ENCODE measurements at regions not wholly inside any gene's neighbourhood (a gene's known extent, or its start where the extent isn't known, plus 50 kb on each side); places are given as distances from the start of the nearest gene placed in this dataset.
"Not testable (repeated sequence)": the region's sequence is repeated elsewhere in the genome, so short reads cannot be mapped to it uniquely, and the experiment has no call there.

GRCh38 chr14:22388669-22389595, 200.1 kb downstream of the DAD1 start:
- DNase-seq, result peak in 16 of 51 donors; percentile 3 to 58 (median 14)

- DNase-seq, result peak in 4 of 51 donors; percentile 6 to 25 (median 9)
Measured at GRCh38 chr14:22387776-22388241, 201.2 kb downstream of the DAD1 start.

- DNase-seq, result peak in 41 of 51 donors; percentile 3 to 88 (median 40)
Measured at GRCh38 chr14:22386924-22387775, 201.9 kb downstream of the DAD1 start.

DNA sequence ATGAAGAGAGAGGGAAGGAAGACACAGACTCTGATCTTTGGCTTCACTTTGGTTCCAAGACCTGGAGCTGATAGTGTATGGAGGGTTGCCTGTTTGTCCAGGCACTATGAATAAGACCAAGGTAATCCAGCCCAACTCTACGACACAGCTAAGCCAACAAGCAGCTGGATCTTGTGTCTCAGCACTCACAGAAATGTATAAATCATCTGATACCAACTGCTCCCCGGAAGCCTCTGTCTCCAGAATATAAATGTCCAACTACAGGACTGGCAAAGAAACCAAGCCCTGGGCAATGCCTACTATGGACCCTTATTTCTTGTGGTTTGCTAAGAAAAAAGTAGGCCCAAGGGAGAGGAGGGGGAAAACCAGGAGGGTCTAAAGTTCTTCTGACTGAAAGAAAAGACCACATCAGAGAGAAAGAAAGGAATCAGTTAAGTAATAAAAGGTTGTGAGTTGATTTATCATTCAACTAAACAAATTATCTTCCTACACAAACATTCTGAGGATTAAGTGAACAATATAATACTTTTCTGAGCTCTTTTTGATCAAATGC, 204.0 kb downstream of the DAD1 start:
- no peak for DNase-seq

DNA sequence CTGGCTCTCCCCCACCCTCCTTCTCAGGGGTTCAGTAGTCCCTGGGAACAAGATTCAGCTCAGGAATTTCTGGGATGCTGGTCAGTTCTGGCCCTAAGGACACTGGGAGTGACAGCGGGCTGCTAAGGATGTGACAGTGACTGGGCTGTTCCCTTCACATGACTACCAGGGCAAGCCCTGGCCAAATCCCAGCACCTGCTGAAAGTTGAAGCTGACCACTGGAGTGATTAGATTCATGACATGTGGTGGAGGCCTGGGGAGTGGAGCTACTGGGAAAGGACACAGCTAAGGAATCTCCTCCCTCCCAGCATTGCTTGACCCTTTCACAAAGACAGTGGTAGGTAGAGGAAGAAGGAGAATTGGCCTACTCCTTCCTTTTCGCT, 204.9 kb downstream of the DAD1 start:
- no peak for DNase-seq

- DNase-seq, result no peak
Measured at GRCh38 chr14:22383515-22384166, 205.4 kb downstream of the DAD1 start.

DNA sequence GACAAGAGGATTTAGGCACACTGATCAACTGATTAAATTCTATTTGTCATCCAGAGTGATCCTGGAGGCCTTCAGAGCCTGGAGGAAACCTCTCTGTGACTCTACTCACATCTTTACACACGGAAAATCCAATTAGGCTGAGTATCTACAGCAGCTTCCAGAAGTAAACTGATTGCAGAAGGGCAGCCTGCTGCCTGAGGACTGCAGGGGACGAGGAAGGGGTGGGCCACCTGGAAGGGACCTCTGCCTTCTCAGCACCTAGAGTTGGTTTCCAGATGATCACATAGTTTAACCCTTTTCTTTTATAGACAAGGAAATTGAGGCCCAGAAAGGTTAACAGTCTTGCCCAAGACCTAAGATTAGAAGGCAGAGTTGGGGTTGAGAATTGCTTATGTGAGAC, 206.1 kb downstream of the DAD1 start:
- no peak for DNase-seq

GRCh38 chr14:22382395-22382794, 206.6 kb downstream of the DAD1 start:
- DNase-seq, result no peak

DNA sequence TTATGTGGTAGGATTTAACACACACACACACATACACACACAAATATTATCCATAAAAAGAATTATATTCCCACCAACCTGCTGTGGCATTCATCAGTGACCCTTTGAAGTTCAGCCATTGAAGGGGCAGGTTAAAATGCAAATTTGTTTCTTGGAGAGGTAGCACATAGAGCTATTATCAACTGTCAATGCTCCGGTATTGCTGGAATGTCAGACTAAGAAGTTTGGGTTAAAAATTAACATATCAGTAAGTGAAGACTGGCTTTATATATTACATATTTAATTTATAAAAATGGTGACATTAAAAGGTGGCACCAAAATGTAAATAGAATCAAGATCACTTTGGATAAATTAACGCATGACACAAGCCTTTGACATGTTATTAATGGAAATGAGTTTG, 207.3 kb downstream of the DAD1 start:
- no peak for DNase-seq

- DNase-seq, result no peak
Measured at GRCh38 chr14:22381408-22381760, 207.6 kb downstream of the DAD1 start.

DNA sequence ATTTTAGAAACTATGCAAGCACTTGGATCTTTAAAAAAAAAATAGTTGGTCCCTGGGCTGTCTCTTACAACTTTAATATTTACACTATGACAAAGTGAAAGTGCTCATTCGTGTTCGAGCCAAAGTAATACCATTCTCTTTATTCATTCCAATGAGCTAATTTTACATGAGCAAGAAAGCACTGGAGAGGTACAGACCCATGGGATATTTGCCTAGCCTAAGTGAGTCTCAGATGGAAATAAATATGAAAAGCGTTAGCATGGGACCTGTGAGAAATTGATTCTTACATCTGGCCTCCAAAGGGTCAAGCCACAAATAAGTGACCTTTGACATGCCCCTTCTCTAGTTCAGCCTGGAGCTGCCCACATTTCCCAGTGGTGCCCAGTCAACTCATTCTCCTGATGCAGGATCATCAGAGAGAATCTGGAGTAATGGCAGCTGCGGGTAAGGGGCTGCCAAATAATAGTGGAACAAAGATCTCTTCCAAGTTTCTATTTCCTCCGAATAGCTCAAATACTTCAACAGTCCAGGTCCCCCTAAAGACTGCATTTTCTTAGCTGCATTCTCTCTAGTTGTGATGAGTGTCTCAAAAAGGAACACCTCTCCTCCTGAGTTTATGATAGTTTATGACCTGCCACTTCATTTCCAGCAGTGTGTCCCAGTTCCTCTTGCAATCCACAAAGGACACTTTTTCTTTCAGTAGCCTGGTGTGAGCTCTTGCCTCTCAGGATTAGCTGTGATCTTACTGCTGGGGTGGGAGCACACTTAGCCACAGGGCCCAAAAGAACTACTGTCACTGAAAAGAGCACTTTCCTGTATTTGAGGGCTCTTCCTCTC, 208.2 kb downstream of the DAD1 start:
- no peak for DNase-seq

- DNase-seq, result no peak
Measured at GRCh38 chr14:22379727-22380126, 209.3 kb downstream of the DAD1 start.

- no peak for DNase-seq
Measured at GRCh38 chr14:22378181-22378580, 210.8 kb downstream of the DAD1 start.

DNA sequence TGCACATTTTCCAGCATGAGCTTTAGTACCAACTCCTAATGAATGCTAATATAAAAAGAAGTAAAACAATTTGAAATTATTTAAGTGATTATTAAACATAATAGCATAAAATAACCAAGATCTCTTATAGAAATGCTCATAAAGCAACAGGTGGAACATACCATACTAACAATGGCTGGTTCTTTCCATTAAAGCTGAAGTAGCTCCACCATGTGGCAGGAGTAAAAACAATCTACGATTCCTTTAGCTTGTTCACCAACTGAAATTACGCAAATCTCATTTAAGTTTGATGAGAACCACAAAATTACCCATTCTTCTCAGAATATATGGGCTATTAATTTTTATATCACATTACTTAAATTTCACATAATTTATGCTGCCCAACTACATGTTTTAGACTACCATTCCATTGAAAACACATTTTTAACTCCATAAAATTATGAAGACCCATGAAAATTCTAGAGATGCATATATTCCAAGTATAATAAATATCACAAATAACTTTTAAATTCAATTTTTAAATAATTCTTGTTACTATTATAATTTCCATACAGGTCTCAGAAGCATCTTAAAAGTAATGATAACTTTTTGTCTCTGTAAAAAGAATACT, 213.6 kb downstream of the DAD1 start:
- DNase-seq, result peak in 4 of 51 donors; percentile 1 to 31 (median 8)

DNA sequence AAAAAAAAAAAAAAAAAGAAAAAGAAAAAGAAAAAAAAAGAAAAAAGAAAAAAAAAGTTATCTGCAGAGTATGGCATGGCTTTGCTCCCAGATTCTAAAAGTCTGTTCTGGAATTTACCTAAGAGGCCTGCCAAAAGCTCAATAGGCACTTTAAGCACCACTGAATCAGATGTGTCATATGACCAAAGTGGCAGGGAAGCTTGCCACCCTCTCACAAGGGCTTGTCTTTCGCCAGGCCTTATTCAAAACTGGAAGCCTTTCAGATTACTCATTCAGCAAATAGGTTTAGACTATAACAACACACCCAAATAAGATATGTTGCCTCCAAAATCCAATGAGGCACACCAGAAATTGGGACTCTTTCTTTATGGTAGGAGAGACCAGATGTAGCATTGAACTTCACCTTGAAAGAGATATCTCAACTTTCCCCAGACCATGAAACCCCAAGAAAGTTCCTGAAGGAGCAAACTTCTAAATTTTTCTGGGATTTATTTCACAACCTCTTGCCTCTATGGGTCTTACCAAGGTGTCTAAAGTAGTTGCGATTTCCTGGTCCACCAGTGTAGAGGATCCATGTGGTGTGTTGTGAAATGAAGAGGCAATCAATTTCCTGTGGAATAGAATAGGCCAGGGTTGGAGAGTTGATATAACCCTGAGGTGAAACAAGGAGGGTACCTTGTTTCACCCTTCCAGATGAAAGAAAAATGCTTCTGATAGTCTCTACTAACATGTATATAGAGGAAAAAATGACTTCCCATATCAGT, 218.8 kb downstream of the DAD1 start:
- DNase-seq, result peak in 9 of 51 donors; percentile 3 to 36 (median 18)

DNA sequence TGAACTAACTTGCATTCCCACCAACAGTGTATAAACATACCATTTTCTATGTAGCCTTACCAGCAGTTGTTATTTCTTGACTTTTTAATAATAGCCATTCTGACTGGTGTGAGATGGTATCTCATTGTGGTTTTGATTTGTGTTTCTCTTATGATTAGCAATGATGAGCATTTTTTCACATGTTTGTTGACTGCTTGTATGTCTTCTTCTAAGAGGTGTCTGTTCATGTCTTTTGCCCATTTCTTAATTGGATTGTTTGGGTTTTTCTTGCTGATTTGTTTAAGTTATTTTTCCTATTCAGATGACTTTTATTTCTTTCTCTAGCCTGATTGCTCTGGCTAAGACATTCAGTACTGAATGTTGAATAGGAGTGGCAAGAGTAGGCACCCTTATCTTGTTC, 230.3 kb downstream of the DAD1 start:
- DNase-seq, result no peak

GRCh38 chr14:22349281-22349680, 239.7 kb downstream of the DAD1 start:
- DNase-seq, result not testable (repeated sequence)

DNA sequence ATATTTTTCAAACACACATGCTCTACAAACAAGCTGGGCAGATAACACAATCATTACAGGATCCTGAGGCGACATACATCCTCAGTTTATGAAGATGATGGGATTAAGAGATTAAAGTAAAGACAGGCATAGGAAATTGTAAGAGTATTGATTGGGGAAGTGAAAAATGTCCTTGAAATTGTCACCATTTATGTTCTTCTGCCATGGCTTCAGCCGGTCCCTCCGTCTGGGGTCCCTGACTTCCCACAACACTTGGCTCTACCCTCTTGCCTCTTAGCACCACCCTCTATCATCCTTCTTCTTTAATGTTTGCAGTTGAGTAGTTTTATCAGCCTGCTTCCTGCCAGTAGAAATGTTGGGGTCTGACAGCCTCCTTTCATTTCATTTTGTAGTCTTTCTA, 244.4 kb downstream of the DAD1 start:
- DNase-seq, result no peak

- not testable (repeated sequence) for DNase-seq
Measured at GRCh38 chr14:22344209-22344608, 244.8 kb downstream of the DAD1 start.
